WTC11 (cell line): ENCODE measurements at regions not wholly inside any gene's neighbourhood (a gene's known extent, or its start where the extent isn't known, plus 50 kb on each side); places are given as distances from the start of the nearest gene placed in this dataset.

ENCODE experiments used
- ATAC-seq: fragments of 200-7000 bp; cut with Tn5 transposase; 2 replicates; pipeline ENCODE4 v1.10.0; 2021; ENCODE audit warnings: mild to moderate bottlenecking, moderate library complexity
- CTCF ChIA-PET: fragments of 300-600 bp; sonication (Branson Sonifier 250); formaldehyde crosslinking; loops from one replicate; lab custom pipeline; 2021; ENCODE audit warnings: antibody characterized with exemption; lab: Charles Lee
- POLR2A ChIA-PET: fragments of 350-600 bp; sonication (Branson Sonifier 250); formaldehyde crosslinking; loops from one replicate; lab custom pipeline; 2021; ENCODE audit warnings: antibody characterized with exemption; lab: Charles Lee
- DNase-seq: peaks from one replicate; pipeline ENCODE4 v3.0.0; 2021; ENCODE audit warnings: low spot score
- H3K27ac Mint-ChIP-seq: 2 replicates; pipeline ENCODE4 v1.8.0; 2021; ENCODE audit warnings: mixed read lengths
- H3K27me3 Mint-ChIP-seq: 2 replicates; pipeline ENCODE4 v1.8.0; 2021; ENCODE audit warnings: low read depth, mild to moderate bottlenecking, moderate library complexity, mixed read lengths
- H3K36me3 Mint-ChIP-seq: 2 replicates; pipeline ENCODE4 v1.8.0; 2021; ENCODE audit warnings: mixed read lengths
- H3K4me1 Mint-ChIP-seq: 2 replicates; pipeline ENCODE4 v1.8.0; 2022; ENCODE audit warnings: mixed read lengths
- H3K4me3 Mint-ChIP-seq: 2 replicates; pipeline ENCODE4 v1.8.0; 2021; ENCODE audit warnings: mild to moderate bottlenecking, moderate library complexity, mixed read lengths
- H3K9me3 Mint-ChIP-seq: 2 replicates; pipeline ENCODE4 v1.8.0; 2021; ENCODE audit warnings: mixed read lengths
- E2F1 ChIP-seq: sonication (generic); formaldehyde crosslinking; IDR thresholded peaks from 2 replicates; pipeline ENCODE4 v1.8.0; 2022; ENCODE audit warnings: mild to moderate bottlenecking, missing genetic modification reagents
- HMGA2 ChIP-seq: fragments of 250-450 bp; sonication (Bioruptor Pico); IDR thresholded peaks from 2 replicates; pipeline ENCODE4 v1.4.0; 2021; ENCODE audit warnings: mild to moderate bottlenecking, moderate library complexity
- IRF2 ChIP-seq: sonication (generic); formaldehyde crosslinking; IDR thresholded peaks from 2 replicates; pipeline ENCODE4 v1.8.0; 2022; ENCODE audit warnings: low read depth, missing genetic modification reagents, borderline replicate concordance
- KAT7 ChIP-seq: sonication (generic); formaldehyde crosslinking; IDR thresholded peaks from 2 replicates; pipeline ENCODE4 v1.8.1; 2023; ENCODE audit warnings: missing genetic modification reagents, mild to moderate bottlenecking, borderline replicate concordance
- NFATC4 ChIP-seq: fragments of 250-450 bp; sonication (Bioruptor Pico); IDR thresholded peaks from 2 replicates; pipeline ENCODE4 v1.9.0; 2021; ENCODE audit warnings: mild to moderate bottlenecking
- OVOL2 ChIP-seq: fragments of 250-450 bp; sonication (Bioruptor Pico); IDR thresholded peaks from 2 replicates; pipeline ENCODE4 v1.9.0; 2021; ENCODE audit warnings: mild to moderate bottlenecking, borderline replicate concordance
- SMAD3 ChIP-seq: sonication (generic); formaldehyde crosslinking; IDR thresholded peaks from 2 replicates; pipeline ENCODE4 v1.8.0; 2022; ENCODE audit warnings: missing genetic modification reagents, mild to moderate bottlenecking, borderline replicate concordance
- SMAD4 ChIP-seq: sonication (generic); formaldehyde crosslinking; IDR thresholded peaks from 2 replicates; pipeline ENCODE4 v1.8.0; 2022; ENCODE audit warnings: mild to moderate bottlenecking, missing genetic modification reagents
- ZNF396 ChIP-seq: fragments of 250-450 bp; sonication (Bioruptor Pico); IDR thresholded peaks from 2 replicates; pipeline ENCODE4 v1.8.0; 2021; ENCODE audit warnings: mild to moderate bottlenecking, moderate library complexity, borderline replicate concordance
- ZNF425 ChIP-seq: fragments of 250-450 bp; sonication (Bioruptor Pico); conservative IDR thresholded peaks from 2 replicates; pipeline ENCODE4 v1.9.0; 2021; ENCODE audit warnings: mild to moderate bottlenecking
- ZSCAN18 ChIP-seq: fragments of 250-450 bp; sonication (Bioruptor Pico); IDR thresholded peaks from 2 replicates; pipeline ENCODE4 v2.1.2; 2022; ENCODE audit warnings: mild to moderate bottlenecking, moderate library complexity
- TF ChIP-seq, protein P1 (sequence below): fragments of 200-600 bp; IDR thresholded peaks from 2 replicates; pipeline ENCODE4 v1.8.0; 2022; ENCODE audit warnings: antibody characterized with exemption
- TF ChIP-seq, protein P2 (sequence below): fragments of 250-450 bp; sonication (Bioruptor Pico); IDR thresholded peaks from 2 replicates; pipeline ENCODE4 v1.9.0; 2021; ENCODE audit warnings: mild to moderate bottlenecking
- TF ChIP-seq, protein P3 (sequence below): sonication (generic); formaldehyde crosslinking; IDR thresholded peaks from 2 replicates; pipeline ENCODE4 v1.8.1; 2023; ENCODE audit warnings: mild to moderate bottlenecking, moderate library complexity, missing genetic modification reagents
- TF ChIP-seq, protein P4 (sequence below): fragments of 250-450 bp; sonication (Bioruptor Pico); IDR thresholded peaks from 2 replicates; pipeline ENCODE4 v1.8.0; 2021; ENCODE audit warnings: mild to moderate bottlenecking
- TF ChIP-seq, protein P5 (sequence below): fragments of 250-450 bp; sonication (Bioruptor Pico); IDR thresholded peaks from 2 replicates; pipeline ENCODE4 v1.9.0; 2021; ENCODE audit warnings: mild to moderate bottlenecking, borderline replicate concordance

DNA sequence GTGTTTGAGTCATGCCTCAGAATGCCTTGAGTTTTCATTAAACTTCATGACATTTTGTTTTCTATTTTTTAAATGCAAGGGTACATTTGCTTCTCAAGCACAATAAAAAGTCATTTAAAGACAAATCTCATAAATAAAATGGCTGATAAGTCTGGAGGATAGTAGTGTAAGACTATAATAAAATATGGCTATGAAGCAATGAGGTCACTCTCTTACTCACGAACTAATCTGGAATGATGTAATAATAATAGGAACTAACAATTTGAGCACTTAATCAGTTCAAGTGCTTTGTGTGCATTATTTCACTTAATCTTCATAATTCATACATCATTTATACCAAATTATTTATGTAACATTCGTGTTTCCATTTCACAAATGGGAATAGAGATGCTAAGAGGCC lies 149.3 kb upstream of the CTTNBP2 start:
- Mint-ChIP-seq H3K9me3 (peaks cover 44% of the 10 kb centered on the region), H3K27ac (no peak overlapping the region), H3K4me3 (no peak overlapping the region), H3K27me3 (no peaks in the 10 kb centered on the region), H3K4me1 (peaks cover 6% of the 10 kb centered on the region), H3K36me3 (no peaks in the 10 kb centered on the region)
- TF ChIP-seq KAT7, result no peak
- TF ChIP-seq, protein P1, sequence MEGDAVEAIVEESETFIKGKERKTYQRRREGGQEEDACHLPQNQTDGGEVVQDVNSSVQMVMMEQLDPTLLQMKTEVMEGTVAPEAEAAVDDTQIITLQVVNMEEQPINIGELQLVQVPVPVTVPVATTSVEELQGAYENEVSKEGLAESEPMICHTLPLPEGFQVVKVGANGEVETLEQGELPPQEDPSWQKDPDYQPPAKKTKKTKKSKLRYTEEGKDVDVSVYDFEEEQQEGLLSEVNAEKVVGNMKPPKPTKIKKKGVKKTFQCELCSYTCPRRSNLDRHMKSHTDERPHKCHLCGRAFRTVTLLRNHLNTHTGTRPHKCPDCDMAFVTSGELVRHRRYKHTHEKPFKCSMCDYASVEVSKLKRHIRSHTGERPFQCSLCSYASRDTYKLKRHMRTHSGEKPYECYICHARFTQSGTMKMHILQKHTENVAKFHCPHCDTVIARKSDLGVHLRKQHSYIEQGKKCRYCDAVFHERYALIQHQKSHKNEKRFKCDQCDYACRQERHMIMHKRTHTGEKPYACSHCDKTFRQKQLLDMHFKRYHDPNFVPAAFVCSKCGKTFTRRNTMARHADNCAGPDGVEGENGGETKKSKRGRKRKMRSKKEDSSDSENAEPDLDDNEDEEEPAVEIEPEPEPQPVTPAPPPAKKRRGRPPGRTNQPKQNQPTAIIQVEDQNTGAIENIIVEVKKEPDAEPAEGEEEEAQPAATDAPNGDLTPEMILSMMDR, result no peak
- TF ChIP-seq ZSCAN18 (CRISPR knock-in tag), result no peak
- DNase-seq (no peak), ATAC-seq (no peak)
- CTCF ChIA-PET, result no interaction called here
- POLR2A ChIA-PET, result no interaction called here

- no peak overlapping the region for H3K4me3 Mint-ChIP-seq
- ATAC-seq (no peak), DNase-seq (no peak)
- CTCF ChIA-PET, result no interaction called here
- no peak overlapping the region for H3K27ac Mint-ChIP-seq
- no peaks in the 10 kb centered on the region for H3K4me1 Mint-ChIP-seq
- POLR2A ChIA-PET, result no interaction called here
- 0 out of 2 replicates have a peak, but pooled peaks cover 3% of the 10 kb centered on the region for H3K9me3 Mint-ChIP-seq
- no peaks in the 10 kb centered on the region for H3K36me3 Mint-ChIP-seq
- no peaks in the 10 kb centered on the region for H3K27me3 Mint-ChIP-seq
- TF ChIP-seq ZSCAN18 (CRISPR knock-in tag) (no peak), ZNF396 (CRISPR knock-in tag) (no peak), IRF2 (no peak), HMGA2 (CRISPR knock-in tag) (no peak), SMAD4 (CRISPR knock-in tag) (no peak), KAT7 (no peak), OVOL2 (CRISPR knock-in tag) (no peak), ZNF425 (CRISPR knock-in tag) (no peak), E2F1 (CRISPR knock-in tag) (no peak), NFATC4 (no peak), SMAD3 (no peak)
- TF ChIP-seq, protein P2, sequence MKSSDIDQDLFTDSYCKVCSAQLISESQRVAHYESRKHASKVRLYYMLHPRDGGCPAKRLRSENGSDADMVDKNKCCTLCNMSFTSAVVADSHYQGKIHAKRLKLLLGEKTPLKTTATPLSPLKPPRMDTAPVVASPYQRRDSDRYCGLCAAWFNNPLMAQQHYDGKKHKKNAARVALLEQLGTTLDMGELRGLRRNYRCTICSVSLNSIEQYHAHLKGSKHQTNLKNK (CRISPR knock-in tag), result no peak
- TF ChIP-seq, protein P3, sequence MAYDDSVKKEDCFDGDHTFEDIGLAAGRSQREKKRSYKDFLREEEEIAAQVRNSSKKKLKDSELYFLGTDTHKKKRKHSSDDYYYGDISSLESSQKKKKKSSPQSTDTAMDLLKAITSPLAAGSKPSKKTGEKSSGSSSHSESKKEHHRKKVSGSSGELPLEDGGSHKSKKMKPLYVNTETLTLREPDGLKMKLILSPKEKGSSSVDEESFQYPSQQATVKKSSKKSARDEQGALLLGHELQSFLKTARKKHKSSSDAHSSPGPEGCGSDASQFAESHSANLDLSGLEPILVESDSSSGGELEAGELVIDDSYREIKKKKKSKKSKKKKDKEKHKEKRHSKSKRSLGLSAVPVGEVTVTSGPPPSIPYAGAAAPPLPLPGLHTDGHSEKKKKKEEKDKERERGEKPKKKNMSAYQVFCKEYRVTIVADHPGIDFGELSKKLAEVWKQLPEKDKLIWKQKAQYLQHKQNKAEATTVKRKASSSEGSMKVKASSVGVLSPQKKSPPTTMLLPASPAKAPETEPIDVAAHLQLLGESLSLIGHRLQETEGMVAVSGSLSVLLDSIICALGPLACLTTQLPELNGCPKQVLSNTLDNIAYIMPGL (CRISPR knock-in tag), result no peak
- TF ChIP-seq, protein P4, sequence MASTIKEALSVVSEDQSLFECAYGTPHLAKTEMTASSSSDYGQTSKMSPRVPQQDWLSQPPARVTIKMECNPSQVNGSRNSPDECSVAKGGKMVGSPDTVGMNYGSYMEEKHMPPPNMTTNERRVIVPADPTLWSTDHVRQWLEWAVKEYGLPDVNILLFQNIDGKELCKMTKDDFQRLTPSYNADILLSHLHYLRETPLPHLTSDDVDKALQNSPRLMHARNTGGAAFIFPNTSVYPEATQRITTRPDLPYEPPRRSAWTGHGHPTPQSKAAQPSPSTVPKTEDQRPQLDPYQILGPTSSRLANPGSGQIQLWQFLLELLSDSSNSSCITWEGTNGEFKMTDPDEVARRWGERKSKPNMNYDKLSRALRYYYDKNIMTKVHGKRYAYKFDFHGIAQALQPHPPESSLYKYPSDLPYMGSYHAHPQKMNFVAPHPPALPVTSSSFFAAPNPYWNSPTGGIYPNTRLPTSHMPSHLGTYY (CRISPR knock-in tag), result no peak
- TF ChIP-seq, protein P5, sequence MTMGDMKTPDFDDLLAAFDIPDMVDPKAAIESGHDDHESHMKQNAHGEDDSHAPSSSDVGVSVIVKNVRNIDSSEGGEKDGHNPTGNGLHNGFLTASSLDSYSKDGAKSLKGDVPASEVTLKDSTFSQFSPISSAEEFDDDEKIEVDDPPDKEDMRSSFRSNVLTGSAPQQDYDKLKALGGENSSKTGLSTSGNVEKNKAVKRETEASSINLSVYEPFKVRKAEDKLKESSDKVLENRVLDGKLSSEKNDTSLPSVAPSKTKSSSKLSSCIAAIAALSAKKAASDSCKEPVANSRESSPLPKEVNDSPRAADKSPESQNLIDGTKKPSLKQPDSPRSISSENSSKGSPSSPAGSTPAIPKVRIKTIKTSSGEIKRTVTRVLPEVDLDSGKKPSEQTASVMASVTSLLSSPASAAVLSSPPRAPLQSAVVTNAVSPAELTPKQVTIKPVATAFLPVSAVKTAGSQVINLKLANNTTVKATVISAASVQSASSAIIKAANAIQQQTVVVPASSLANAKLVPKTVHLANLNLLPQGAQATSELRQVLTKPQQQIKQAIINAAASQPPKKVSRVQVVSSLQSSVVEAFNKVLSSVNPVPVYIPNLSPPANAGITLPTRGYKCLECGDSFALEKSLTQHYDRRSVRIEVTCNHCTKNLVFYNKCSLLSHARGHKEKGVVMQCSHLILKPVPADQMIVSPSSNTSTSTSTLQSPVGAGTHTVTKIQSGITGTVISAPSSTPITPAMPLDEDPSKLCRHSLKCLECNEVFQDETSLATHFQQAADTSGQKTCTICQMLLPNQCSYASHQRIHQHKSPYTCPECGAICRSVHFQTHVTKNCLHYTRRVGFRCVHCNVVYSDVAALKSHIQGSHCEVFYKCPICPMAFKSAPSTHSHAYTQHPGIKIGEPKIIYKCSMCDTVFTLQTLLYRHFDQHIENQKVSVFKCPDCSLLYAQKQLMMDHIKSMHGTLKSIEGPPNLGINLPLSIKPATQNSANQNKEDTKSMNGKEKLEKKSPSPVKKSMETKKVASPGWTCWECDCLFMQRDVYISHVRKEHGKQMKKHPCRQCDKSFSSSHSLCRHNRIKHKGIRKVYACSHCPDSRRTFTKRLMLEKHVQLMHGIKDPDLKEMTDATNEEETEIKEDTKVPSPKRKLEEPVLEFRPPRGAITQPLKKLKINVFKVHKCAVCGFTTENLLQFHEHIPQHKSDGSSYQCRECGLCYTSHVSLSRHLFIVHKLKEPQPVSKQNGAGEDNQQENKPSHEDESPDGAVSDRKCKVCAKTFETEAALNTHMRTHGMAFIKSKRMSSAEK (CRISPR knock-in tag), result no peak
Measured at GRCh38 chr7:118026791-118027190, 153.6 kb upstream of the CTTNBP2 start.
